Testis (tissue), 2 donors: ENCODE measurements at regions not wholly inside any gene's neighbourhood (a gene's known extent, or its start where the extent isn't known, plus 50 kb on each side); places are given as distances from the start of the nearest gene placed in this dataset.

Source experiments
- CTCF ChIP-seq, 3 experiments: fragments of 450-650 bp in 2 of 3; fragments of 200-600 bp in 1 of 3; sonication (generic) in 1 of 3; IDR thresholded peaks; one replicate each; pipeline ENCODE4 v1.5.1; 2016 to 2019; ENCODE audit warnings: antibody characterized with exemption in 3 of 3, mild to moderate bottlenecking in 2 of 3, moderate library complexity in 1 of 3
- POLR2A ChIP-seq: fragments of 450-650 bp; IDR thresholded peaks from one replicate; pipeline ENCODE4 v1.6.1; 2017; ENCODE audit warnings: antibody characterized with exemption, mild to moderate bottlenecking, moderate library complexity

- TF ChIP-seq CTCF (IDR thresholded peaks at IDR 0.05) = no peak
- no peak for TF ChIP-seq POLR2A
Measured at GRCh38 chr2:397521-397920, 109.6 kb upstream of the ALKAL2 start.
